Muscle of back (tissue), 3 donors: ENCODE measurements at regions not wholly inside any gene's neighbourhood (a gene's known extent, or its start where the extent isn't known, plus 50 kb on each side); places are given as distances from the start of the nearest gene placed in this dataset.

Experiments used
- DNase-seq, 3 donors: peaks; one replicate each; pipeline versions ENCODE4 v3.0.0 to v3.0.0-alpha.2; 2013

DNA sequence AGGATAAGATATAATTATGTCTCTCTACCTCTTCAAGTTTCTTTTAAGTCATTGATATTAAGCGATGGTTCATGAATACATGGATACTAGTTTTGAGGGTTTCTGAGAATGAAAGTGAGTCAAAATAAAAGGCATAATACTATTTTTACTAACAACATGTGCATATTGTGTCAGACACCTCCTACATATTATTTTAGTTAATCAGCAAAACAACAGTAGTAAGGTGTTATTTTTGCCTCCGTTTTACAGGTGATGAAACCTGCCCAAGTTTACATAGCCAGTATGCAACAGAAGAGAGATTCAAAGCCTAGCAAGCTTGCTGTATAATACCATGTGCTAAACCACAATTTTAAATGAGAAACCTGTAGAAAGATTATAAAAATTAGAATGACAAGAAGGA lies 544.1 kb downstream of the EPHA5 start:
- DNase-seq = no peak

DNA sequence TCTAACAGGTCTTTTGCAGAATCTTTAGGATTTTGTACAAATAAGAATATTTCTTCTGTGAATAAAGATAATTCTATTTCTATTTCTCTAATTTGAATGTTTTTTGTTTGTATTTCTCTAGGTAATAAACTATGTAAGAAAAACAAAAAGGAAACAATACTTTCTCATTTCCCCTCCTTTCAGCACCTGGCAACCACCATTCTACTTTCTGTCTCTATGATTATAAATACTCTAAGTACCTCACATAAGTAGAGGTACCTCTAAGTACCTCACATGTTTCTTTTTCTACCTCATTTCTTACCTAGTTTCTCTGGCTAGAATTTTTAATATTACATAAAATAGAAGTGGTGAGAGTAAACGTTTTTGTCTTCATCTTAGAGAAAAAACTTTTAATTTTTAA lies 550.0 kb downstream of the EPHA5 start:
- no peak for DNase-seq

DNA sequence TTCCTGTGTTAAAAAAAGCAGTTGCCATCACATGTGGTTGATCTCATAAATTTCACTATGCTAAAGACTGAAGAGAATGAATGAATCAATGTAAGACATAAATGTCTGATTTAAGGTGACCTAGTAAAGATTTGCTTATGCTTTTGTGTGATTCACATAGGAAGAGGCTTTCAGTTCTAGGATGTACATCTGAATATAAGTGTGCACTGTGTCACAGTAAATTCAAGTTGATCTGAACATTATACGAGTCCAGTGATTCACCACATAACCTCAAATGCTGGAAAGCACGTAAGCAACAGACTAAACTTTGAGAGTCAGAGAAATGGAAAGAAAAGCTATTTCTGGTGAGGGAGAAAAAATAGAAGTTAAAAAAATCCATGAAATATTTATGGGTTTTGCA lies 567.9 kb downstream of the EPHA5 start:
- DNase-seq = no peak

DNA sequence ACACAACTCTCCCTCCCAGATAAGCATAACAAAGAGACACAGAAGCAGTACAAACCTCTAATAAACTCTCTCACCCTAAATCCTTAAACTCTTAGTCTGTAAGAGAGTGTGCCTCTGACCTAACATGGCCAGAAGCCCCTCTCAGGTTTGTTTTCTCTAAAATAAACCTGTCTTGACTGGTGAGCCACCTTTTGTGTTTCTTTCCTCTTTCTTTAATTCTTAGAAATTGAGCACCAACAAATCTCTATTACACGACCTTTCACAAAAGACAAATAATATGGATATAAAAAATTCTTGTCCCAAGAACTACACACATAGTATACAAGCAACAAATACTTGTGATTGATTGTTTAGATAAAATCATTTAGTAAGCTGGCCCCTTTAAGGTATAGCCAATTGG lies 573.7 kb downstream of the EPHA5 start:
- DNase-seq = no peak

DNA sequence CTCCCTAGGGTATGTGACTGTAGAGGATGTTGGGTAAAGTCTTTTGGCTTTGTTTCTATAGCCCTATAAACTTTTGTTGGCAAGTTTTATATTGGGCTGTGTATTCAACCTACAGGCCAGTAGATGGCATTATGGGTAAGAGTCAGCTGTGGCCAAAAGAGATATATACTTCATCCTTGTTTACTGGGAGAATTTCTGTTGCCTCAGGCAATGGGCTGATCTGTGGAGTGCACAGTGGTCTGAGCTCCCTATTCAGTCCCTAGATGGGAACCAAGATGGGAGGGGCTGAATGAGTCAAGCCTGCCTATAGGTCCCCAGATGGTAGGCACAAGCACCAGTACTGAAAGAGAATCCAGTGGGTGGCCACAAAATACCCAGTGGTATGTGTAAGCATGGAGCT lies 580.6 kb downstream of the EPHA5 start:
- DNase-seq = no peak

DNA sequence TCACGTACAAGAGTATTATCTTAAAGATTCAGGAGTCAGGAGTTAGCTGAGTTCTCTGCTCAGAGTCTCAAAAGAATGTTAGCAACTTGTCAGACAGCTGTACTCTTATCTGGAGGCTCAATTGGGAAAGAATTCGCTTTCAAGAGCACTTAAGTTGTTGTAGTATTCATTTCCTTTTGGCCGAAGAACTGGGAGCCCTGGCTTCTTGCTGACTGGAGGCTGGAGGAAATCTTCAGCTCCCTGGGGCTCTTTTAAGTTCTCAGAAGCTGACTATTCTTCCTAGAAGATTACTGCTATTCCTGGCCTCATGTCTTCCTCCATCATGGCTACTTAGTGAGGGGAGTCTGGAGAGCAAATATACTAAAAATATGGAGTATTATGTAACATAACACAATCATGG lies 587.2 kb downstream of the EPHA5 start:
- no peak for DNase-seq

DNA sequence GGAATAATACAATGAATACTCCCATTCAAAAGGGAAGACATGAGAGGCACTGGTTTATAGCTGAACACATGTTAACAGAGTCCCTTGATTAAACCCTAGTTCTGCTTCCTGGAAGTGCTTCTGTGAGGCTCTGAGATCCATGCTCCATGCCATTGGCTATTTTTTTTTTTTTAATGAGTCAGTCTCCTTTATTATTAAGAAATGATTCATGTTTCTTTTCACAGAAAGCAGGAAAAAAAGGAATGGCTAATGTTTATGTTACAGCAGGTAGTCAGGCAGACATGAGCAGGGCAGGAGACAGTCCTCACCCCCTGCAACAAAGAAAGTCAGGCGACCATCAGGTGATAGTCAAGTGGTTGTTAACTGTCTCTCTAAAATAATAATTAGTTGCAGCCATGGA lies 598.7 kb downstream of the EPHA5 start:
- DNase-seq = no peak

DNA sequence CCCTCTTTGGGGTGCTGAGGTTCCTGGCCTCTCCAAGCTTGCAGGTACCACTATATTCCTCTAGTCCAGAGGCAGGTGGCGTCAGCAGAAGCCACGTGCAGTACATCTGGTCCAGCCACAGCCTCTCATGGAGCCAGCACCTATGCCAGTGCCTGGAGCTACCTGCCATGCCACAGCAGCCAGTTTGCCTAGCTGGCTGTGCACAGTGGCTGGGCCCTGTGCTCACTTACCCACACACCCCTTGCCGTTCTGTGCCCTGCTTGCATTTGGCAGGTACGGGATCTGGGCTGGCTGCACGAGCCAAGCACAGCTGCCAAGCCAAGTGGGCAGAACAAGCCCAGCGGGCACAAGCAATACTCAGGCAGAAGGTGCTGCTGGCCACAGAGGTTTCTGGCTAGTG lies 601.1 kb downstream of the EPHA5 start:
- no peak for DNase-seq

DNA sequence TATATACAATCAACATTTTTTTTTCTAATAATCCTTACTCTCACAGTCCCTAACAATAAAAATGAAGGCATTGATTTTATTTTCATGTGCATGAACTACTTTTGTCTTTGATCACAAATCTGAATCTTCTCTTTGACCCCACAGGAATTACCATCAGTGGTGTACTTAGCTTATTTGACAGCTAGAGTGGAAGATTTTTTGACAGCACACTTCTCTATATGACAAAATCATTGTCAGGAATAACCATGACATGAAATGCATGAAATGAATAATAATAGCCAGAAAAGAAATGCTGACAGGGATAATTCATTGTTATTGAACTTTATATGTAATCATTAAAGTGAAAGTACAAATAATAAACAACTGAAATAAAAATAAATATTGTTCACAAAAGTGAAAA lies 604.2 kb downstream of the EPHA5 start:
- DNase-seq = no peak

DNA sequence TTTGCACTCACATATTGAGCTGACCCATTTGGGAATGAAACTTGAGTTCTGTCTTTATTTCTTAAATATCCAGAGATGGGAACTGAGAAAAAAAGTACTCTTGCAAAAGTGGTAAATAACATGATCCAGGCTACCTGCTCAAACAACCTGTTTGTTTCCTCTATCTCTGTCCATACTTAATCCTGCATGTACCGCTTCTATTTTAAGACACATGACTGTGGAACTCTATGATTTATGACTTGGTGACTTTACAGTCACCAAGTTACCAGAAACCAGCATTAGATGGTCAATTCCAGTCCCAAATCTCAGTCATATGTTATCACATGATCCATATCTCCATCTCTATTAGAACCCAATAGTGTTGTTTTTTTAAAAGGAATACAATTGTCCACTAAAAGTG lies 606.7 kb downstream of the EPHA5 start:
- DNase-seq = no peak

DNA sequence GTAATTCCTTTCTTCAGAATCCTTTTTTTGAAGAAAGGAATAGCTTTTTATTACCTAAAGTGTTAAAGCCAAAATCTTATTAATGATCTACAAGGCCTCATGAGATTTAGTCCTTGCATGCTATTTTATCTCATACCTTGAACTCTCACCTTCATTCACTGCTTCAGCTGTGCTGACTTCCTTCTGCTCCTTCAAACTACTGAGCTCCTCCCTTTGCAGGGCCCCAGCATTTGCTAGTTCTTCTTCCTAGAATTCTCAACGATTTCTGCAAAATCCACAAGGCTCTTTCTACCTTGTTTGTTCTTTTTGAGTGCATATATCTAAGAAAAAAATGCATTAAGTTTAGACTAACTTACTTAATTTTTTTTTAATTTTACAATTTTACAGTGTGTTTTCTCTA lies 619.5 kb downstream of the EPHA5 start:
- DNase-seq = no peak

DNA sequence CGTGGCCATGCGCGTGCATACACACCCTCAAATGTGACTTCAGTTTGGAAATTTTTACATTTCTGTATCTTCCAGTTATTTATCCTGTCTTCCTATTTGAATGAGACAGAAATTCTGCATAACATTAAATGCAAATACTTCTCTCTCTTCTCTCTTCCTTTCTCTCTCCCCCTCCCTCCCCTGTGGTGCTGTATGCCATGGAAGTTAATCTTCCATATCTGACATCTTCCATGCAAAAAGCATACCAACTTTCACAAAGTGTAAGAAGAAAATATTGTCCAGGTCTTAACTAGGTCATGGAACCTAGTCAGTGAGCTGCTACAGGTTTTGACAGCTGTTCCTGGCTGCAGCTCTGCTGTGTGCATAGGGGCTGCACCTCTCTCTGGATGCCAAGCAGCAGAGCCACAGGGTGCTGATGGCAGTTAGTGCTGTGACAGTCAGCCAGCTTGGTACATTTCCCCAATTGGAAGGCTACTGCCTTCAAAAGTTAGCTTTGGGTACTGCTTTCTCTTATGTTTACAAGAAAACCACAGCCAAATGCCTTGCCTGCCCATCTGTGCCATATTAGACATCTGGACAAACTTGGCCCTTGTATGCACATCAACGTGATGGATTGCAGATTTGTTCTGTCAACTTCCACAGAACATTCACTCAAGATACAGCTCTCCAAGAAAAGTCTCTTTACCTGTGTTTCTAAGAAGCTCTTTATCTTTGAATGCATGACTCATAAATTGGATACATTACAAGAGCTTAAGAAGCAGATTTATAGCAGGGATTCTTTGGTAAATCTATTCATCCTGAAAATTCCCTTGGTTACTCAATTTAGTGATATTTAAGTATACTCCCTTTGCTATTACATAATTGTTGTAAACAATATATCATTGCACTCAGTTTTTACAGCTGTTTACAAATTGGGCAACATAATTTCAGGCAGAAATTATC lies 623.8 kb downstream of the EPHA5 start:
- DNase-seq = peak in 1 of 3 donors; percentile 15

DNA sequence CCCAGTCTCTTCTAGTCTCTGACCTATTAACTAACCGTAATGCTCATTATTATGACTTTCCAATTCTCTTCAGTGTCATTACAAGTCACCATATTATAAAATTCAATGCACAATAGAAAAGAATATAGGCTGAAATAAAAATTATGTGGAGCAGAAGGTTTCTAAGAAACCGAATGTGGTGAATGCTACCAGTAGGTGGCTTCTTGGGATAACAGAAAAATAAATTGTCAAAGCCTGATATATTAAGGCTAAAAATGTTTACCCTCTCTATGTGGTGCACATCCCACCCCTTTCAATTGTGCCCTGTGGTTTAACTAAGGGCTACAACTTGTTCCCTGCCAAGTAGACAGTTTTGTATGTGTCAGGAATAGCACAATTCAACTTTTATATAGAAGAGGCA lies 624.6 kb upstream of the TECRL start:
- DNase-seq = no peak

DNA sequence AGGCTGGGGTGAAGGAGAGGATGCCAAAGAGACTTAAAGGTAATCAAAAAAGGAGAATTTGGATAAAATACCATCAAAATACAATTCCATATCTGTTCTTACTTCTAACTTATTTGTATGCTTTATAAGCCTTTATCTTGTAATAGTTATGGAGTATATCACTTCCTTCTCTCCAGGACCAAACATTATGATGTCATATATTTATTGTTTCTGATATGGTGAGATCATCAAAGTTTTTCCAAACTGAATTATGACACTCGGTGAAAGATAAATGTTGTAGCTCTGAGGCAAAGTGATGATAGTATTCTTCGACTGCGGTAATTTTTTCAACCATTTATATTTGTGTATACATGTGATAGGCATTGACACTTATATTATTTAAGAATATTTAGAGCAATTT lies 619.3 kb upstream of the TECRL start:
- no peak for DNase-seq

DNA sequence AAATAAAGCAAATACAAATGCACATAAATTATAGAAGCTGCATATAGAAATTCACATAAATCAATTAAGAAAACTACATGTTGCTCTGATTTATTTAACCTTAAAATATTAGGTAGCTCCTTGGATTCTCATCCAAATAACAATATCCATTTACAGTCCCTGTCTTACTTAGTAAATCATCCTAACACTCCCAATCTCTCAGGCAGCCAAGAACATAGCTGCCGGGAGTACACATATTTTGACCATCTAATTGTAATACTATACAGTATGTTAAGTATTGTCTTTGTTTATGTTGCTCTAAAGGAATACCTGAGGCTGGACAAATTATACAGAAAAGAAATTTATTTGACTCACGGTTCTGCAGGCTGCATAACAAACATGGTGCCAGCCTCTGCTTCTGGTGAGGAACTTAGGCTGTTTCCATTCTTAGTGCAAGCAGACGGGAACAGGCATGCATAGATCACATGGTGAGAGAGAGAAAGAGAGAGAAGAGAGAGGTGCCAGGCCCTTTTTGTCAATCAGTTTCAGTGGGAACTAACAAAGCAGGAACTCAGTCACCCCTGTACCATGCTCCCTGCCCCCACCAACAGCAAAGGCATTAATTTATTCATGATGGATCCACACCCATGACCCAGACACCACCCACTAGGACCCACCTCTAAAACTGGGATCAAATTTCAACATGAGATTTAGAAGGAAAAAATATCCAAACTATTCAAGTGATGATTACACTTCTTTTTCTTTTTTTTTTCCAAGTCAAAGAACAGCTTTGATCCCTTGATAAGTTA lies 614.8 kb upstream of the TECRL start:
- DNase-seq = no peak

DNA sequence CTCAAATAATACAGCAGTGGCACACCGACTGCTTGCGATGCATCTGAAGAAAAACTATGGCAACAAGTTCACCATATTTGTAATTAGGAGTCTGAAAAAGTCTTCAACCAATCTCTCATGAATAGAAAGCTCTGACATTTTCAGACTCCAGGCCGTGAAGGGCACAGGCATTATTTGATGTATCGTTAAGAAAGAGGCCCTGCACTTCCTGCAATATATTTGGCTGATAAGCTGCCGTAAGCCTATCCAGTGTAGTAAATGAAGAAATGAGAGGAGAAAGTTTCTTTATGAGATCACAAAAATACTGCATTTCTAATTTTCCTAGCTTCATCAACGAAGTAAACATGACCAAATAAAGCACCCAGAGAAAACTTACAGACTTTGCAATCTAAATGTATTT lies 613.8 kb upstream of the TECRL start:
- no peak for DNase-seq

DNA sequence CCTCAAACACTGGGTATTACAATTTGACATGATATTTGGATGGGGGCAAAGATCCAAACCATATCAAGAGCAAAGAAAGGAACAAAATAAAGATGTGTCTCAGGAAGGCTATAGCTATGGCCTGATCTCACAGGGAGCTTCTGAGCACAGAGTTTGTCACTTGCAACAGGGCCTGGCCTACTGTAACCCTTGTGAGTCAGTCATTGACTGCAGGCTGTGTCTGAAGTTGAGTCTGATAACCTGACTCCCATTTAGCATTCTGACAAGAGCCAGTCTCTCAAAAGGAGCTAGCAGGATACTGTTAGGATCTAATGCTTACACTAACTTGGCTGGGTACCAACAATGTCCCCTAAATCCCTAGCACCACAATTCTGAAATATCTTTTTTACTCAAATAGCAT lies 612.5 kb upstream of the TECRL start:
- DNase-seq = no peak

DNA sequence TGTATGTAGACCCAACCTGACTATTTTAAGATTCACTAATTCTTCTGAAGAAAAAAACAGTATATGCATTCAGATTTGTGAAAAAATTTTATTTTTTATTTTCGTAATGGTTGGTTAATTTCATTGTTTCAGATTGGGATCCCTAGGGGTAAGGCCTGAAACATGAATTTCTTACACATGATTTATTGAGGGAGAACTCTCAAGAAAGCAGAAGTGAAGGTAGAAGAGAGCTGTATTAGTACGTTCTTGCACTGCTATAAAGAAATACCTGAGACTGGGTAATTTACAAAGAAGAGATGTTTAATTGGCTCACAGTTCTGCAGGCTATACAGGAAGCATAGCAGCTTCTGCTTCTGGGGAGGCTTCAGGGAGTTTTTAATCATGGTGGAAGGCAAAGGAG lies 611.9 kb upstream of the TECRL start:
- DNase-seq = no peak

DNA sequence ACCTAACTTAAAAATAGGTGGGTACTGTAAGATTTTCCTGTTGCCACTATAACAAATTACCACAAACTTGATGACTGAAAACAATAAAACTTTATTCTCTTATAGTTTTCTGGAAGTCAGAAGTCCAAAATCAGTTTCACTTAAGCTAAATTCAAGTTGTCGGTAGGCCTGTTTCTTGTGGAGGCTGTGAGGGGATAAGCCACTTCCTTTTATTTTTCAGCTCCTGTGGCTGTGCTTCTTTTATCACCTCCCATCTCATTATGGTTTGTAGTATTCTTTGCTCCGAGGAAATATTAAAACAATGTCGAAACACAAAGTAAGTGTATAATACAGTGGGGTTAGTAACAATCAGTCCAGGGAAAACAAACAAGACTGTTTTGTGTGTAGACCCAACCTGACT lies 610.5 kb upstream of the TECRL start:
- no peak for DNase-seq

DNA sequence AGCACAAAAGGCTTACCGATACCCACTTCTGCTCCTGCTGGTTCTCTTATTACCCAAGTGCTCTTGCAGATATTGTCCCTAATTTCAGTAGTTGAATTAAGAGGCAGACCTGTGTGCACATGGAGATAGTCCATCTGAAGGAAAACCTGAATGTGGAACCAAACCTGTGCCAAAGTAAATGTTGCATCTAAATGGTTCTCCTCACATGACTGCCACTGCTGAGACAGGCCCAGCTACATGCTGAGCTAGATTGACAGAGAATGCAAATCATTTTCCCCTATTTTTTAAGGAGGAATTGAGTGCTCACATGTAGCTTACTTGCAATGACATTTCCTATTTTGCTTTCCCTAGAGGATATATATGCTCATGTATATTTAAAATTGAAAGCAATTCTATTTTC lies 609.1 kb upstream of the TECRL start:
- no peak for DNase-seq

DNA sequence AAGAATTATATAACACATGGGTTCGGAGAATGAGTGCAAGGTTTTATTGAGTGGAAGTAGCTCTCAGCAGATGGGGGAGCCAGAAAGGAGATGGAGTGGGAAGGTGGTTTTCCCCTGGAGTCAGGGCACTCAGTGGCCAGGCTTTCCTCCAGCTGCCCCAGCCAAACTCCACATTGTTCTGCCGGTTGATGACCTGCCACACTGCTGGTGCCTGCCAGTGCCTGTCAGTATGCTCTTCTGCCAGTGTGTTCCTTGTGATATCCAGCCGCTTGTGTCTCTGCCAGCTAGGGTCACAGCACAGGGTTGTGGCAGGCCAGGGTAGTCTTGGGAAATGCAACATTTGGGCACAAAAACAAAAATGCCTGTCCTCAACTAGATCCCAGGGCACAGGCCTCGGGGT lies 604.8 kb upstream of the TECRL start:
- DNase-seq = no peak

DNA sequence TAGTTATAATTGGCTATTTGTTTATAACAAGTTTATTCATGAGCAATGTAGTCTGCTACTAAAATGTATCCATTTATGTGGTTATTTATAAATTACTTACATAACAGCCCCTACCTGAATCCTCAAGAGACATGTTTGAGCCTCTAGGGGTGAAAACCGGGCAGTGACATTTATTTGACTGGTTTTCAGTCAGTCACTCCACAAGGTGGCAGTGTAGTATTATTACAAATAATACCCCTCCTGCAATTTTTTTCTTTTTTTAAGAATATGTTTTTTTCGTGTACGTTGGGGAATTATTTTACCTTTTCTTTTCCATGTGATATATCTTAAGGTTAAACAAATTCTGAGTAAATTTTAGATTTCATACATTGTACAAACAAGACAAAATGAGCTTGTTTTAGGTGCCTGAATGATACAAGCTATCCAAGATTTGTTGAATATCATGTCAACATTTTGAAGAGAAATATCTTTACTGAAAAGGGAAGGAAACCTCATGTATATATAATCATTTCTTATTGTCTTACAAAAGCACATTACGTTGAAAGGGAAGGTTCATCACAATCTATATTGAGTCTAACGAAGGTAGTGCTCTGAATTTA lies 598.7 kb upstream of the TECRL start:
- DNase-seq = peak in 1 of 3 donors; percentile 2

DNA sequence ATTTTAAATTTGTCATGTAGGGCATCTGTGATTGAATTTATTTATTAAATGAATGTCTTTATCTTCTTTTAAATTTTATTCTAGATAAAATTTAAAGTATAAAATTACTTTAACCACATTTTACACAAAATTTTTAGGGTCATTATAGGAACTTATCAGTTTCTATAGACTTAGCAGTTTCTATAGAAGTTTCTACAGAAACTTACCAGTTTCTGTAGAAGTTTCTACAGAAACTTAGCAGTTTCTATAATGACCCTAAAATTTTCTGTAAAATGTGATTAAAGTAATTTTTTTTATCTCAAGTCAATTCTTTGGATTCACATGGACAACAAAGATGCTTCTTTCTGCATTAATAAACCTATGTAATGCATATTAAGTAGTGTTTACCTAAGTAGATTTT lies 565.9 kb upstream of the TECRL start:
- no peak for DNase-seq
